G401.6 (cell line): ENCODE measurements at regions not wholly inside any gene's neighbourhood (a gene's known extent, or its start where the extent isn't known, plus 50 kb on each side); places are given as distances from the start of the nearest gene placed in this dataset.

Source experiments
- FAIRE-seq: peaks from 2 replicates; lab custom pipeline; 2012; peaks lifted over from hg19 to GRCh38; lab: Jason Lieb, UNC

DNA sequence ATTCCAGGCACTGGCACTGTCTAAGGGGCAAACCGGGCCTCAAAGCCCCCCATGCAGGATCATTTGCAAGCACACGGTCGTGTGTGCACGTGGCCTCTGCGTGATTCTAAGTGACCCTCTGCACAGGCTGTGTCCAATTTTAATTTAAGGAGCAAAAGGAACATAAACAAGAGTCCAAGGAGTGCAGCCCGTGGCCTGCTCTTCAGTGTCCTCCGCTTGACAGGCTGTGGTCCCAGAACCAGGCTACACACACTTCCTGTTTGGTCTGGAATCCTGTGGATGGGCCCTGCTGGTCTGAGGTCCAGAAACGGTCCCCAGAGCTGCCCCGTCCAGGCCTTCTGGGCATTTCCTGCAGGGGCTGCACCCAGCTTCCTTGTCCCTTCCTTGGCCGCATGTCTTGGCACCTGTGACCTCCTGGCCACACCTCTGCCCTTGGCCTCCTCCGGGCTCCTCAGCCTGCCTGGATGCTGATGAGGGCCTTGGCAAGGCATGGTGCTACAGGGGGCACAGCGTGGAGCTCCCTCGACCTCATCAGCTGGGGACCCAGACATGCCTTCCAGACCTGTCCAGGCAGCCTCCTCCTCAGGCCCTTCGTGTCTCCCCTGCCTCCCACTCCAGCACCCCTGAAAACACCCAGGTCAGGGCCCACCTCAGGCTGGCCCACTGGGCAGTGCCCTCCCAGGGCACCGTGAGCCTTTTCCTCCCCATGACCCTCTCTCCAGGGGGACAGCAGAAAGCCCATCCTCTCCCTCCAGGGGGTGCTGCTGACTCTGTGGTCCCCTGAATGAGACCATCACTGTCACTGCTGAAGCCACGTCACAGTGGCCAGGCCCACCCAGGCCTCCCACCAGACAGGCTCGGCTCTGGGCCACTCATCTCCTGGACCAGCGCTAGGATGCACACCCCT lies 136.4 kb upstream of the GPC1 start:
- no peak for FAIRE-seq

DNA sequence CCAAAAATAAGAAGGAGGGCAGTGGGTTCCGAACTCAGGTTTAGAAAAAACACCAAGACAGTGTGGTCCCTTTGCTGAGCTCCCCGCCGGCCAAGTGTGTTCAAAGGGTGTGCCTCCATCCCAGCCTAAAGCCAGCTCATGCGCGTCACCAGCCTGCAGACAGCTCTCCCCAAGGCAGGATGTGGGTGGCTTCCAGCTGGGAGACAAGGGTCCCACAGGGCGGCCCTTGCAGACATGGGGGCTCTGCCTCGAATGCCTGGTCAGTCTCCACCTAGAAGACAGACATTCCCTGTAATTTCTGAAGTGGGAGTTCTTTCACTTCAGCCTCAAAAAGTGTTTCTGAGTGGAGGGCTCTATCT lies 135.8 kb upstream of the GPC1 start:
- no peak for FAIRE-seq

DNA sequence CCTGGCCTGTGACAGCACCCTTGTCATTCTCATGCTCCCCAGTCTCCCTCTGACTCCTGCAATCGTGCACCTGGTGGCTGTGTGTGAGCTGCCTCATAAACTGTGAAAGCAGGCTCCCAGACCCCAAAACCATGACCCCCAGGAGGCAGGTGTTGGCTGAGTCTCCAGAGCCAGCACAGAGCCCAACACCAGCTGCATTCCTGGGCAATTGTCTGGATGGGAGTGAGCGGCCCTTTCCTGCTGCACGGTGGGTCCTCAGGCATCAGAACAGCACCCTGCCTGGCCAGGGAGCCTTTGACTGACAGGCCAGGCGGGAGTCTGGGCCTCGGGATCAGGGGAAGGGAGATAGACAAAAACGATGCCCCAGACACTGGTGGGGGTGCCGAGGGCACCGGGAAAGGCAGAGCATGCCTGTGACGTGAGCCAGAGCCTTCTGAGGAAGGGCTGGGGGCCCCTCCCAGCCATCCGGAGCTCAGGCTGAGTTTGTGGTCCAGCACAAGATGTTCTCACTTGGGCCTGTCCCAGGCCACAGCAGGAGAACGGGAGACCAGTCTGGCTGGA lies 135.1 kb upstream of the GPC1 start:
- no peak for FAIRE-seq

DNA sequence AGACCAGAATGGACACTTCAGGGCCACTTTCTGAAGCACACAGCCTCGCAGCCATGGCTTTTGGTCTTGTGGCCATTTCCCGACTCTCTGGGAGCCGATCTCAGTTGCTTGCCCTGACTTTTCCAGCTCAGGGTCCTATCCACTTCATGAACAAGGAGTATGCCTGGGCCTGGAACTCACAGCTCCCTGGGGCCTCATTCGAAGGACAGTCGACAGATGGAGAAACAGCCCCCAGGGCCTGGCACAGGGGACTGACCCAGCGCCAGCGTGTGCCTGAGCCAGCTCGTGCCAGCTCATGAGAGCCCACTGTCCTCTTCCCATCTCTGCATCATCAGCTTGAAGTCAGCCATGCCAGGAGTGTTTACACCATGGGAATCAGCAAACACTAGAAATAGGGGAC lies 134.6 kb upstream of the GPC1 start:
- no peak for FAIRE-seq

DNA sequence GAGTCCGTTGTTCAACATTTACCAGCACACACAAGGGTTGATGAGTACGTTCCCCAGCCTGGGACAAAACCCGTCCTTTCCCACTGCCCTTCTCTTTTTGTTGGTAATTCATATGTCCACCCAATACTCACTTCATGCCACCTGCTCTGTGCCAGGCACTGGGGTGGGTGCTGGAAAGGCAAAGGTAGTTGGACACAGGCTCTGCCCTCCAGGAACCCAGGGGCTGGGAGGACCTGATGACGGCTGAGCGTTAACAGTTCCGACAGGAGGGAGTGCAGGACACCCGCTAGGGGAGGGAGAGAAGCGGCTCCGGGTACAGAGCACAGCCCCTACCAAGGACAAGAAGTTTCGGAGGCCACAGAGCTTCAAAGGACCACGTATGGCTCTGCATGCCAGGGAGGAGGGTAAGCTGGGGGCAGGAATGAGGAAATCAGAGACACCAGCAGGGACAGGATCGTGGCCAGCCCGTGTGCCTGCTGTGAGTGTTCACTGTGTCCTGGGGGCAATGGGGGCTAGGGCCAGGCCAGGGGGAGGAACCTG lies 134.1 kb upstream of the GPC1 start:
- FAIRE-seq = no peak

DNA sequence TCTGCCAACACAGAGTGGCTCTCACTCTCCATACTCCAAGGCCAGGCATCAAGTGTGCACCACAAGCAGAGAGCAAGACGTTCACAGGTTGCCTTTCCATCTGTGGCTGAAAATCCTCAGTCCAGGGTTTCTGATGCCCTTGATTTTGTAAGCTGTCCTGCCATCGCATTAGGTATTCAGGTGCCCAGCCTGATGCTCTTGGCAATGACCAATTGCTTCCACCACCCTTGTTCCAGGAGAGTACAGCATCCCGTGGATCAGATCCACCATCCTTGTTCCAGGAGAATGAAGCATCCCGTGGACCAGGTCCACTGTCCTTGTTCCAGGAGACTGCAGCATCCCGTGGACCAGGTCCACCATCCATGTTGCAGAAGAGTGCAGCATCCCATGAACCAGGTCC lies 133.4 kb upstream of the GPC1 start:
- no peak for FAIRE-seq

DNA sequence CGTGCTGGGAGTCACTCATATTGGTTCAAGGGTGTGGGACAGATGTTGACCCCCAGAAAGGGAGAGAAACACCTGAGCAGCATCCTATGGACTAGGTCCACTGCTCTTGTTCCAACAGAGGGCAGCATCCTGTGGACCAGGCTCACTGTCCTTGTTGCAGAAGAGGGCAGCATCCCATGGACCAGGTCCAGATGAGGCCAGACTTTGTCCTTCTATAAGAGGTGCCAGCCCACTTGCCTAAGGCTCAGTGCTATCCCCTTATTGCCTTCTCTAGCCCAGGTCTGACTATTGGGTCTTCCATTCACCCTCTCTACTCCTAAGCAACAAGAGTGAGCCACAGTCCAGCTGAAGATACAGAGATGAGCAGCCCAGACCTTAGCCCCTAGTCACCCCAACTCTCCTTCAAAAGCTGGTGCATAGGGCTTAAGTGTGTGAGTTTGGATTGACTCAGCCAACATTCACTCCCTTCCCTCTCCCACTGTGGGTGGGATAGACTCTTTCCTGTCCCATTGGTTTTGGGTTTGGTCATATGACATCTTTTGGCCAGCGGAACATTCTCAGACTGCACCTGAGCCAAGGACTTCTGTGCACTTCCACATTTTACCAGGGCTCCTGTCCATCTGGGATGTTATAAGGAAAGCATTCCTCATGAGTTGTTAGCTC lies 132.4 kb upstream of the GPC1 start:
- no peak for FAIRE-seq

DNA sequence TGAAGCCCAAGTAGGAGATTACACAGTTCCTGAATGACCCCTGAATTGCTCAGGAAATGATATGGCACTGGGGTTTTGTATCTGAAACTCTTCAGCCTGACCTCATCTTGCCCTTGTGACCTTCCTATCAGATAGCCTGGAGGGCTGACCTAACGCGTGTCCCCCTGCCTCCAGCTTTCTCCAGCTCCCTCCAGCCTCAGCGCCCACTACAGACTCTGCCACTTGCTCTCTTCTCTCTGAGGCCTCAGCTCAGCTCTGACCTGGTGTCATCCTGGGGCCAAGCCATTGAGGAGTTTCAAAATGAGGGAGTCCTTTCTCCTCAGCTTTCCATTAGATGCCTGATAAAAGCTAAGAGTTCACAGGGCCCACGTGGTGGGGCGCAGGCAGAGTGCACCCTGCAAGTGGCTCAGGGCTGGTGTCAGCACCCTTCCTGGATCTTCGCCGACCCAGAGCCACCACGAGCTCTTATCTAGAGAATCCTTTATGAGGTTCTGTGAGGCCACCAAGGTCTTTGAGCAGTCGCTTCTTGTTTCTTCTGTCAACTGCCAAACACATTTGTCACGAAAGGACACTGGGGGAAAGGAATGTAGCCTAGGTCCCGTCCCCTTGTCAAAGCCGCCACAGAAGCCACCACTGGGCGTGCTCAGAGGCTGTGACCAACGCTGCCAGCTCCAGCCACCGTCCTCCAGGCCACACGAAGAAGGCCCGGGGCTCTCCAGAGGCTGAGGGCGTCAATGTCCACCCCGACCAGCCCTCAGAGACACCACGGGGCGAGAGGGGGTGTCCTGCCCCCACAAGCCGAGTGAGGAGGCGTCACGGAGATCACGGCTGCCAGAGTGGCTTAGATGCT lies 131.3 kb upstream of the GPC1 start:
- FAIRE-seq = no peak

DNA sequence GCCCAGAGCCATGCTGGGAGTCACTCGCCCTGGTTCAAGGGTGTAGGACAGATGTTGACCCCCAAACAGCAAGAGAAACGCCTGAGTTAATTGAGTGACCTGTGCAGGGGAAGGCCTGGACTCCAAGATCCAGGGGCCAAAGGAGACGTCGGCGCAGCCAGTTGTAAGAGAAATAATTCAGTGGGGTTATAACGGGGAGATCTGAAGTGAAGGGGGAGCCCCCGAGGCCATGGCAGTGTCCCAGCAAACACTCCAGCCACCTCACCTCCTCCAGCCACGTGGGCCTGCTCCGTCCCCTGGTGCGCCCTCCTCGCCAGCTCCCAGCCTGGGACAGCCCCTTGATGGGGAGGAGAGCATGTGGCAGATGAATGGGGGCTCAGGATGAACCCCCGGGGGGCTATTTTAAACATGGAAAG lies 130.7 kb upstream of the GPC1 start:
- no peak for FAIRE-seq

DNA sequence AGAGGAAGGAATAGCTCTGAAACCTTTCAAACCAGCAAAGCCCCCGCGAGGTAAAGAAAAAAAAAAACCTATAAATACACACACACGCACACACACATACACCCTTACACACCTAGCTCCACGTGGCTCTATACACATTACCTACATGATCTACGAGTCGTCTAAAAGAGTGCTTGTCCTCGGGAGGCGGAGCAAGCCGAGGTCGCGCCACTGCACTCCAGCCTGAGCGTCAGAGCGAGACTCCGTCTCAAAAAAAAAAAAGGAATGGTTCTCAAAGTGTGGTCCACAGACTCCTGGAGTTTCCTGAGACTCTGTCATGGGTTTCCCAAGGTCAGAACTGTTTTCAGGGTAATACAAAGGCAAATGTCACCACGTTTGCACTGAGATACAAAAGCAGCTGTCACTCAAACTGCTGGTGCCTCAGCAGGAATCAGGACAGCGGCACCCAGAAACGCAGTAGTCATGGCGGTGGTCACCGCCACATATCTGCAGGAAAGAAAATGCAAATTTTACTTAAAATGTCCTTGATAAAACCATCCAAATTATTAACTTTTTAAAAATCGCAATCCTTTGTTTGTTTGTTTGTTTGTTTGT lies 130.0 kb upstream of the GPC1 start:
- no peak for FAIRE-seq

DNA sequence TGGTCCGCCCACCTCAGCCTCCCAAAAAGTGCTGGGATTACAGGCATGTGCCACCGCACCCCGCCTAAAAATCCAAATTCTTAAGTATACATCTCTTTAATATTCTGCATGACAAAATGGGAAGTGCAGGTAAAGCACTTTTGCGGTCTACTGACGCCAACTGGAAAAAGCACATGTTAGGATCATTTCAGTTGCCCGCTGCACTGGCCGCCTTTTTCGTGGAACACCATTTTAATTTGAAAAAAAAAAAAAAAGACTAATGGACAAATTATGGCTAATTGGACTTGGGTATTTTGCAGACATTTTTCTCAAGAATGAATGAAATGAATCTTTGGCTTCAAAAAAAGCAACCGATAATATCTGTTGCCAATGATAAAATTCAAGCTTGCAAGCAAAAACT lies 129.3 kb upstream of the GPC1 start:
- no peak for FAIRE-seq

DNA sequence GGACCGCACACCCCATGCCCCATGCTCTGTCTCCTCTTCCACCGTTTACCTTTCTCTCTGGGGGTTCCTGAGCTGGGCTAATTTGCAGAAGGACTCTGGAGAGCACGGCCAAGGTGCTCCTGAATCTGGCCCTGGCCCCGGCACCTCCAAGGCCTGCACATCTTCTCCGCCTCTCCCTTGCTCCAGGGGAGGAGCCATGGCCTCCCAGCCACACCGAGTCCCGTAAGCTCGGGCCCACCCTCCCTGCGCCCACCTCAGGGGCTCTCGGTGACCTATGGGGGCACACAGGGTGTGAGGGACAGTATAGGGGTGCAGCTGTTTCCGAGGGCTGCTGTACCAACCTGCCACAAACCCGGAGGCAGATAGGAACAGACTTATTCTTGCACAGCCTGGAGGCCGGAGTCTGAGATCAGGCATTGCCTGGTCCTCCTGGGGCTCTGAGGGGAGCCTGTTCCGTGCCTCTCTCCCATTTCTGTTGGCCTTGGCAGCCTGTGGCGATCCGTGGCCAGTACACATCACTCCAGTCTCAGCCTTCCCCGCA lies 127.3 kb upstream of the GPC1 start:
- FAIRE-seq = no peak

DNA sequence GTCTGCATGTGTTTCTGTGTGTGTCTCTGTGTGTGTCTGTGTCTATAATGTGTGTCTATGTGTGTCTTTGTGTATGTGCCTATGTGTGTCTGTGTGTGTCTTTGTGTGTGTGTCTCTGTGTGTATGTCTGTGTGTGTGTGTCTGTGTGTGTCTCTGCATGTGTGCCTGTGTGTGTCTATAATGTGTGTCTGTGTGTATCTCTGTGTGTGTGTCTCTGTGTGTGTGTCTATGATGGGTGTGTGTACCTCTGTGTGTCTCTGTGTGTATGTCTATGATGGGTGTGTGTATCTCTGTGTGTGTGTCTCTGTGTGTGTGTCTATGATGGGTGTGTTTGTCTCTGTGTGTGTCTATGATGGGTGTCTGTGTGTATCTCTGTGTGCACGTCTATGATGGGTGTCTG lies 126.2 kb upstream of the GPC1 start:
- no peak for FAIRE-seq

DNA sequence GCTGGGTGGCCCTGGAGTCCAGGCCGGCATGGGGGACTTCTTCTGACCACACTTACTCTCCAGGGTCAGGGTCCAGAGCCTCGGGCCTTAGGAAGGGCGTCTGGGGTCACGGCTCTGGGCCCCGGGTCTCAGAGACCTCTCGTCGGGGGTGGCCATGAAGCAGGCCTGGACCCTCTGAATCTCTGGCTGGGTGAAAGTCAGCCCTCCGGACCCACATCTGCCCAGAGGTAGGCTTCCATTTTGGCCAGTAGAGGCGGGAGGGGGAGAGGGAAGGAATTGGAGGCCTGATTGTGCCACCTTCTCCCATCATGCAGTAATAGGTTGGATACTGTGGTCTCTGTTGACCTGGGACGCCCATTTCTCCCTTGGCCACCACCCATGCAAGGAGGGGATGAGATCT lies 125.3 kb upstream of the GPC1 start:
- no peak for FAIRE-seq

DNA sequence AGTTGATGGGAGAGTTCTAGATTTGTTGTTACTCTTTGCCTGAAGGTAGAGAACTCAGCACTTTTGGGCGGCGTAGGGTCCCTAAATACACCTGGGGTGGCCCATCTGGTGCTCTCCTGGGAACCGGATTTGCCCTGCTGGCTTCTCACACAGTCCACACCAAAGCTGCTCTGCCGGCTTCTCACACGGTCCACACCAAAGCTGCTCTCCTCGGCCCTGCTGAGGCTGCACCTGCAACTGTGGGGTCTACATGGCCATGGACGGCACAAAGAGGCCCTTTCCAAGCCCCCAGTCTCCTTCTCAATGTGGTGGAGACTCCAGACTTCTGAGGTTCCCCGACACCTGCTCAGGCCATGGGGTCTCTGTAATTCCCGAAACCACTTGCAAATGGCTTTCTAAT lies 124.8 kb upstream of the GPC1 start:
- FAIRE-seq = no peak

DNA sequence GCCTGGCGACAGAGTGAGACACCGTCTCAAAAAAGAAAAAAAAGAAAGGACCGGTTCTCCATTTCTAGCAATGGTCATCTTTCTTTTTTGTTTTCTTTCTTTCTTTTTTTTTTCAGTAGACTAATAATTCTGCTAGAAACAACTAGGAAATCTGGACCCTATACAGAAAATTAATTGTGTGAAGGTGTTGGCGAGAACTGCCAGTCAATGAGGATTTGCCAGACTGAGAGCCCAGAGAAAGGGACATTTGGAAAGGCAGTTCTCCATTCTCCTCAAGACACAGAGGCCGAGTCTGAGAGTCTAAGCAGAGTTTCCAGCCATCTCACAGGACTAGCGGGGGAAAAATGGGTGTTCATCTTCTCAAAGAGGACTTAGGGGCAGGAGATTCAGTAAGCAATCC lies 123.6 kb upstream of the GPC1 start:
- FAIRE-seq = no peak

DNA sequence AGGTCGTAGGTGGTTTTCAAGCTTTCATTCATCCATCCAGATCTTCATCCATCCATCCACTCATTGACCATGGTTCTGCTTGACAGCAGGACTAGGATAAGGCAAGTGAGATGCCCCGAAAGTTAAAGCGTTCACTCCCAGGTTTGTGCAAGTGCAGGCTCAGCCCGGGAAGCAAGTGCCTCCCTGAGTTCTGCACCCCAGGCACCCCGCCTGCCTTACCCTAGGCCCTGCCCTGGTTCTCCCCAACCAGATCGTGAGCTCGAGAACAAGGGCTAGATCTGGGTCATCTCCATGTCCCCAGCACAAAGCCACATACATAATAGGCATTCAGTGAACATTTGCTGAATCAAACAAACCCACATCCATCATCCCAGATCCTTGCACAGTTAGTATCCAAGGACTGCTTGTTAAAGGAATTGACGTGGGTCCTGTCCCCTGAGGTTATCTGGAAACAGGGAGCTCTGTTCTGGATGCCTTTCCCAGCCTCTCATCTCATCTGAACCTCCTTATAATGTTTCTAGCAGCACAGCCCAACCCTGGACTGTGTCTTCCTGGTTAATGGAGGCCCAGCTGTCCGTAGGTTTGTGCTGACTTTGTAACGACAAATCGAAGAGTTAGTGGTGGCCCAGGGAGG lies 116.1 kb upstream of the GPC1 start:
- FAIRE-seq = no peak

DNA sequence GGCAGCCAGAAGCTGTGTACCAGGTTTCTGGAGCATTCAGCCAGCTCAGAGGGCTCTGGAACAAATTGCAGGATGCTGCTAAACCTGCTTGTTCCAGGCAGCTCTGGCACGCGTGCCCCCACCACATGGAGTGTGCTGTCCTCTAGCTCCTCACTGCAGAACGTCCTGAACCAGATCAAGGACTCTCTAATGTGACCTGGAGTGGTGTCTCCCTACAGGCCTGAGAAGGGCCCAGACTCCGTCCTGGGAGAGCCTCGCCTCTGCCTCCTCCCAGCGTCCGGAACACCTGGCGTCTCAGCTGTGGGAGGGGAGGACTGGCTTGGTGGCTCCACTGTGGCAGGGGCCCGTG lies 115.6 kb upstream of the GPC1 start:
- no peak for FAIRE-seq

DNA sequence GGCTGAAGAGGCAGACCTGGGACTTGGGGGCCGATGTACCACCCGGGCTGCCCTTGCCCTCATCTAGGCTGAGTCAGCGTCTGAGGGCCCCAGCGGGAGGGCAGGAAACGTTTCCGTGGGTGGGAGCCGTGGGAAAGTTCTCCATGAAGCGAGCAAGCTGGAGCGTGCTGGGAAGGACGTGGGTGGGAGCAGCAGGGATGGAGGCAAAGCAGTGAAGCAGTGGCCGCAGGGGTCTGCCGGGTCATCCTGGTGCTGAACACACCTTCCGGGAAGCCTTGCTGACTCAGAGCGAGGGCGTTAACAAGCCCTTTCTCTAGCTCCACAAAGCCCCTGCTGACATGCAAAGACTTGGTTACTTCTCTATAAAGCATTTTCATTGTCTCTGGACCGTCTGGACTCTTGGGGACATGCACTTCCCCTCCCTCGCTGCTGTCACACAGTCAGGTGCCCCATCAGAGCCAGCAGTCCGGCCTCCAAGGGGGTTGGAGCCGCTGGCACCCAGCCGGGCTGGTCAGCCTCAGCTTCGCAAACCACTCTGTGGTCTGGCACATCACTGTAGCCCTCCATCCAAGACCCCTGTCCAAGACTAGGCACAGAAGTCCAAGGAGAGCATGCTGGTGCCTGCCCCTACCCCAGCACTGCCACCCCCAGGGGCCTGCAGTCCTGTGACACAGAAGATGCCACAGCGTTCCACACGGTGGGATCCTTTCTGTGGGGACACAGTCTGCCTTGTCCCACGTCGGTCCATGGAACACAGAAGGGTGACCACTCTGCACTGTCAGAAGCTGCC lies 115.1 kb upstream of the GPC1 start:
- FAIRE-seq = no peak

DNA sequence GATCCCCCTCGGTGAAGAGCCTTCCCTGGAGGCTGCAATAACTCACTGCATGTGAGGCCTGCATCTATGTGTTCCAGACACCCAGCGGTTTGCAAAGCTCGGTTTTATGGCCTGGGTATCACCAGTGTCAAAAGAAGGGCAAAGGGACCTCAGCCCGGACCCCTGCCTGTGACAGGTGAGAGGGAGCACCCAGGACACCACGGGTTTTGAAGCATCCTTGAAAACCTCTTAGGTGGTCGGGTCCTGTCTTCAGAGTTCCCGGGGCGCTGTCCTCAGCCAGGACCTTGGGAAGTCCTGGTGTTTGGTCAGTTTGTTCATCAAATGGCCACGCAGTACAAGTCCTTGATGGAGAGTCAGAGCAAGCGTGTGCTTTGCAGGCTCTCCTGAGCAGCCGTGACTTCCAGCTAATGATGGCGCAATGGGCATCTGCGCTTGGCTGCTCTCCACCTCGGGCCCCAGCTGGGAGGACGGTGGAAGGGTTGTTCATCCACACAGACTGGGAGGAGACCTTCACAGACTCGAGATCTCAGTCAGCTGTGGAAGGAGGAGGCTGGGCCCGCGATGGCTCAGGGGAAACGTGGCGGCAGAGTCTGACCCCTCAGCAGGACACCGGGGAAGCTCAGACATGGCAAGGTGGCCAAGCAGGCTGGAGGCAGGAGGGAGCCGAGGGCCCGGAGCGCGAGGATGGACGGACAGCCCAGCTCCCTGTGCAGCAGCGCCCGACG lies 113.1 kb upstream of the GPC1 start:
- FAIRE-seq = no peak
